ENCODE measurements at regions not wholly inside any gene's neighbourhood (a gene's known extent, or its start where the extent isn't known, plus 50 kb on each side); places are given as distances from the start of the nearest gene placed in this dataset.

DNA sequence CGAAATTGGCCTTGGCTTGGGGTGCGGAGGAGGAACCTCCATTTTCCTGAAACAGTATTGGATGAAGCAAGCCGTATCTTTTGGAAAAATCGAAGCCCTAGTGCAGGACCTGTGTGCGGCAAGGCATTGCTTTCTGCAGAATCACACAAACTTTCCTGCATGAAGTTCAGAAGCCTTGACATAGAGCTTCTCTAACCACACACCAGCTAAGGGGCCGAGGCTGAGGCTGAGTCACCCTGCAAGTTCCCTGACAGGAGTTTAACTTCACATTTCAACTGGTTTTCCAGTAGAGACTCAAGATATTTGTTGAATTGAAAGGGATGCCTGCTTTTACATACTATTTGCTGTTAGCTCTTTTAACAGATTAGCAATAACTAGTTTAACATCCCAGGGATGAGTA is 67.8 kb downstream of the TCF20 start:
- TF ChIP-seq, protein P1, sequence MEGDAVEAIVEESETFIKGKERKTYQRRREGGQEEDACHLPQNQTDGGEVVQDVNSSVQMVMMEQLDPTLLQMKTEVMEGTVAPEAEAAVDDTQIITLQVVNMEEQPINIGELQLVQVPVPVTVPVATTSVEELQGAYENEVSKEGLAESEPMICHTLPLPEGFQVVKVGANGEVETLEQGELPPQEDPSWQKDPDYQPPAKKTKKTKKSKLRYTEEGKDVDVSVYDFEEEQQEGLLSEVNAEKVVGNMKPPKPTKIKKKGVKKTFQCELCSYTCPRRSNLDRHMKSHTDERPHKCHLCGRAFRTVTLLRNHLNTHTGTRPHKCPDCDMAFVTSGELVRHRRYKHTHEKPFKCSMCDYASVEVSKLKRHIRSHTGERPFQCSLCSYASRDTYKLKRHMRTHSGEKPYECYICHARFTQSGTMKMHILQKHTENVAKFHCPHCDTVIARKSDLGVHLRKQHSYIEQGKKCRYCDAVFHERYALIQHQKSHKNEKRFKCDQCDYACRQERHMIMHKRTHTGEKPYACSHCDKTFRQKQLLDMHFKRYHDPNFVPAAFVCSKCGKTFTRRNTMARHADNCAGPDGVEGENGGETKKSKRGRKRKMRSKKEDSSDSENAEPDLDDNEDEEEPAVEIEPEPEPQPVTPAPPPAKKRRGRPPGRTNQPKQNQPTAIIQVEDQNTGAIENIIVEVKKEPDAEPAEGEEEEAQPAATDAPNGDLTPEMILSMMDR (conservative IDR thresholded peaks at IDR 0.05; ENCODE audit: low read depth, low read length), result no peak
- no peak overlapping the region for H3K4me3 ChIP-seq (ENCODE audit: low read depth, low read length)
- no peak for DNase-seq (ENCODE audit: low read depth)

DNA sequence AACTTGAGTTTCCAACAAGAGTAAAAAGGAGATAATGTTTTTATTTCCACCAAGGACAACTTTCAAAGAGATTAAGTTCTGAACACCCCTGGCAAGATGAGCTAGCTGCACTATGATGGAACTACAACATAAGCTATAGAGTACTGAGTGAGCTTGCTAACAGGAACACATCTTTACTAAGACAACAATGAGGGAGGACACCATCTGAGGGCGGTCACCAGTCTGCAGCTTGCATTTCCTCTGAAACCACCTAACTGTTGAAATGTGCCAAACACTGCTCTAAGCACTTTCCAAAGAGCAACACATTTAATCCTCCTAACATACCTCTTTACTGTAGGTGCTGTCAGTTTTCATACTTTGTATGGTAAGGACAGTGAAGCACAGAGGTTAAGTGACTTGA is 68.4 kb downstream of the TCF20 start:
- TF ChIP-seq, protein P1 (conservative IDR thresholded peaks at IDR 0.05; ENCODE audit: low read depth, low read length), result no peak
- no peak for DNase-seq (ENCODE audit: low read depth)
- no peak overlapping the region for H3K4me3 ChIP-seq (ENCODE audit: low read depth, low read length)

DNA sequence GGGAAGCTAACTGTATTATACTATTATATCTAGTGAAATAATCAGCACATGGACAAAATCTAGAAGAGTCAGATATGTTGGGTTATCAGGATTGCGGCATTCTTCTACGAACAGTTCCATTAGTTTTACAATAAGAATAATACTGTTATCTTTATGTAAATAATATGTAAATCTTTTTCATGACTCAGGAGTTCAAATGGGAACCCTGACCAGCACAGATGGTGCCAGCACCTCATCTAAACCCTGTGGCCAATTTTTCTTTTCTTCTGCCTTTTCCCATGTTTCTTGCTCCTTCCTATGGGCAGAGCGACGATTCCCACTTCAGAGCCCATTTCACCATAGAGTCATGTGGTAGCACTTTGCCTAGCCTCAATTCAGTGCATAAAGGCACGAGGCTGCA is 68.4 kb upstream of the CYP2D6 start:
- TF ChIP-seq, protein P1 (conservative IDR thresholded peaks at IDR 0.05; ENCODE audit: low read depth, low read length), result no peak
- DNase-seq (ENCODE audit: low read depth), result no peak
- no peak overlapping the region for H3K4me3 ChIP-seq (ENCODE audit: low read depth, low read length)

DNA sequence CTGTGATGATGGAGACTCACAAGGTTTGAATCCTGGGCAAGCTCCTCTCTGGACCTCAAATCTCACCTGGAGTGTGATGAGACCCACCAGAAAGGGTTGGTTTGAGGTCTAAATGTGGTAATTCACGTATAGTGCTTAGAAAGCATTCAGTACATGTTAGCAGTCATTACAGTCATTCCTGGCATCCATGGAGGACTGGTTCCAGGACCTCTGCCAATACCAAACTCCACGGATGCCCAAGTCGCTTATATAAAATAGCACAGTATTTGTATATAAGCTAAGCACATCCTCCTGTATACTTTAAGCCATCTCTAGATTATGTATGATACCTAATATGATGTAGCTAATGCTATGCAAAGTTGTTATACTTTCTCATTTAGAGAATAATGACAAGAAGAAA is 67.6 kb upstream of the CYP2D6 start:
- H3K4me3 ChIP-seq (ENCODE audit: low read depth, low read length), result no peak overlapping the region
- no peak for DNase-seq (ENCODE audit: low read depth)
- TF ChIP-seq, protein P1 (conservative IDR thresholded peaks at IDR 0.05; ENCODE audit: low read depth, low read length), result no peak

DNA sequence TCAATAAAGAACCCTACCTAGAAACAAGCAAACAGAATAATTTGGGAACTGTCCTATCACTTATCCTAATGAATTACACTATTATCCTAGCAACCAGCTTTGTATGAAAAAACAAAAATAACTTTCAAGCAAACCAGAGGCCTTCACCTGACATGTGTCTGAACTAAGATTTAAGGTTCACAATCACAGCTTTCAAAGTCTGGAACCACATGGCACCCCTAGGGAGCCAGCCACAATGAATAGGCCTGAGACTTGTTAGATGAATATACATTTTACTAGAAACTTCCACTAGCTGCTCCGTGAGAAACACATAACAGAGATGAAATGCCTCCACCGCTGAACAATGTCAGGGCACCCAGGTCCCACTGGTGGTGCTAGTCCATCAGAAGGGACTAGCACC is 65.8 kb upstream of the CYP2D6 start:
- TF ChIP-seq, protein P1 (conservative IDR thresholded peaks at IDR 0.05; ENCODE audit: low read depth, low read length), result no peak
- no peak for DNase-seq (ENCODE audit: low read depth)
- no peak overlapping the region for H3K4me3 ChIP-seq (ENCODE audit: low read depth, low read length)

DNA sequence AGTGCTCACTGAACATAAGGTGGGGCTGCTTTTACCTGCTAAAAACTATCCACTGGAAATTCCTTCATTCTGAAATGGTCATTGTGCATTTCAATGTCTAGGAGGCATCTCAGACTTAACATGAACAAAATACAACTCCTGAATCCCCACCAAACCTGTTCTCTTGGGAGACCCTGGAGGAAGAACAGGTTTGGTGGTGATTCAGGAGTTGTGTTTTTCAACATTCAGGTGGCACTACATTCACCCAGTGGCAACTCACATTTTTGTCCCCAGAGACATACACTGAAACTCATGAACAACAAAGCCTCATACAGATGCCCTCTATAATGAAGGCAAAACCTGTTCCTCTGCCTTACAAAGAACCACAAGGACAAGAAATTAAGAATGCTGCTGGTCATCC is 64.3 kb upstream of the CYP2D6 start:
- TF ChIP-seq, protein P1 (conservative IDR thresholded peaks at IDR 0.05; ENCODE audit: low read depth, low read length), result no peak
- H3K4me3 ChIP-seq (ENCODE audit: low read depth, low read length), result no peak overlapping the region
- no peak for DNase-seq (ENCODE audit: low read depth)

DNA sequence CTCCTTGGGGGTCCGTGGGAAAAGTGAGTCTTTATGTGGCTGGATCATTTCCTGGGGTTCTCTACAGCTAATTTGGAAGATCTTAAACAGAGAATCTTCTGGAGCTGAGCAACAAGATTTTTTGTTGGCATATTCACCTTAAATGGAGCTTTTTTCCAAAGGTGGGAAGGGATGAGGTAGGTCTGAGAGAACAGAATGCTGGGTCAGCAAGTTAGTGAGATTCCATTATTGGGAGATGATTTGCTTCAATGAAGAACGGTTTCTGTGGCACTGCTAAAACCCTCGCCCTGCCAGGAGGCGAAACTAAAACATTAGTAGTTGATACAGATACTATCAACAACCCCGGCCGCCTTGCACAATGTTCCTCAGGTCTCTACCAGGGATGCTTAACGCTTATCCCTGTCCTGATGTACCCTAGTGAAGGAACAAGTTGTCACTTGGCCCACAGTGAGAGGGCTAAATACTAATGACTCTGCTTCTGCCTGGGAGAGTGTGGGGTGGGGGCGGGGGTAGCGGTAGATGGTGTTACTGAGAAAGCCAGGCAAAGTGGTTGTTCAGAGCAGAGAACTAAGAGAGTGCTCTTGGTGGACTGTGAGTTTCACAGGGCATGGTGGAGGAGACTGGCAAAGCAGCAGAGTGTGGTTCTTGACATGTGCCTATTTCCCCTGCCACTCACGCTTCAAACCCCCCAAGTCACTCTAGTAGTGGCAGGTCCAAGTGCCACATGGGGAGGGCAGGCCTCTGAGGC is 63.7 kb upstream of the CYP2D6 start:
- DNase-seq (ENCODE audit: low read depth), result no peak
- TF ChIP-seq, protein P1 (conservative IDR thresholded peaks at IDR 0.05; ENCODE audit: low read depth, low read length), result no peak
- no peak overlapping the region for H3K4me3 ChIP-seq (ENCODE audit: low read depth, low read length)
